Keratinocyte (primary cell): ENCODE measurements at regions not wholly inside any gene's neighbourhood (a gene's known extent, or its start where the extent isn't known, plus 50 kb on each side); places are given as distances from the start of the nearest gene placed in this dataset.

ENCODE experiments used
- DNase-seq: peaks from one replicate; pipeline ENCODE4 v3.0.0-alpha.2; 2011; ENCODE audit warnings: low read depth, missing footprints, low spot score
- FAIRE-seq: peaks from 2 replicates; lab custom pipeline; 2011; peaks lifted over from hg19 to GRCh38; lab: Jason Lieb, UNC
- H2AFZ ChIP-seq: 2 replicates; pipeline ENCODE4 v1.6.0; 2012; ENCODE audit warnings: low read length, control low read depth, inconsistent platforms; ENCODE audit not compliant: control insufficient read depth
- H3K27ac ChIP-seq: 2 replicates; pipeline ENCODE4 v1.5.1; 2011; ENCODE audit warnings: low read length; ENCODE audit not compliant: control insufficient read depth, insufficient read depth
- H3K27me3 ChIP-seq: 3 replicates; pipeline ENCODE4 v1.6.0; 2011; ENCODE audit warnings: low read length; ENCODE audit not compliant: control insufficient read depth, insufficient read depth; ENCODE audit errors: extremely low read depth
- H3K36me3 ChIP-seq, 2 experiments: 2 replicates in 1 of 2; 3 replicates in 1 of 2; pipeline ENCODE4 v1.5.1; 2011; ENCODE audit warnings: low read length in 2 of 2, mild to moderate bottlenecking in 1 of 2; ENCODE audit not compliant: control insufficient read depth in 2 of 2, insufficient read depth in 2 of 2; ENCODE audit errors: extremely low read depth in 1 of 2
- H3K4me1 ChIP-seq: 3 replicates; pipeline ENCODE4 v1.5.1; 2011; ENCODE audit warnings: low read length; ENCODE audit not compliant: control insufficient read depth, insufficient read depth; ENCODE audit errors: extremely low read depth
- H3K4me2 ChIP-seq: 3 replicates; pipeline ENCODE4 v1.6.0; 2011; ENCODE audit warnings: low read depth, low read length; ENCODE audit not compliant: control insufficient read depth, insufficient read depth; ENCODE audit errors: extremely low read depth
- H3K4me3 ChIP-seq, 3 experiments: fragments of 200-600 bp in 1 of 3; sonication (generic) in 1 of 3; 2 replicates in 2 of 3; 3 replicates in 1 of 3; pipeline ENCODE4 v1.5.1; 2011 to 2016; ENCODE audit warnings: low read length in 3 of 3, mild to moderate bottlenecking in 3 of 3, control low read depth in 2 of 3, inconsistent platforms in 1 of 3, low read depth in 1 of 3, mixed read lengths in 1 of 3, mixed run types in 1 of 3, moderate library complexity in 1 of 3; ENCODE audit not compliant: control insufficient read depth in 2 of 3, insufficient read depth in 2 of 3; ENCODE audit errors: extremely low read depth in 1 of 3
- H3K79me2 ChIP-seq: 2 replicates; pipeline ENCODE4 v1.6.0; 2012; ENCODE audit warnings: low read length; ENCODE audit not compliant: control insufficient read depth, insufficient read depth
- H3K9ac ChIP-seq: 3 replicates; pipeline ENCODE4 v1.6.0; 2011; ENCODE audit warnings: low read length; ENCODE audit not compliant: control insufficient read depth, insufficient read depth; ENCODE audit errors: extremely low read depth
- H3K9me1 ChIP-seq: 3 replicates; pipeline ENCODE4 v1.6.0; 2011; ENCODE audit warnings: low read length; ENCODE audit not compliant: control insufficient read depth, insufficient read depth; ENCODE audit errors: extremely low read depth
- H3K9me3 ChIP-seq: 2 replicates; pipeline ENCODE4 v1.5.1; 2012; ENCODE audit warnings: low read depth, low read length; ENCODE audit not compliant: control insufficient read depth
- H4K20me1 ChIP-seq: 3 replicates; pipeline ENCODE4 v1.6.0; 2011; ENCODE audit warnings: low read length; ENCODE audit not compliant: control insufficient read depth, insufficient read depth; ENCODE audit errors: extremely low read depth
- EZH2 ChIP-seq: IDR thresholded peaks from one replicate; pipeline ENCODE4 v1.6.1; 2012; ENCODE audit warnings: inconsistent platforms, mild to moderate bottlenecking, low read length, moderate library complexity
- dilution Hi-C: fragments of 300-500 bp; cut with MboI; formaldehyde crosslinking; loops from one replicate; pipeline ENCODE4 v1.7.0; 2020; ENCODE audit warnings: low sequenced_read_pairs; ENCODE audit not compliant: extremely low pct_ligation_motif_present
- TF ChIP-seq, protein P1 (sequence below), 3 experiments: IDR thresholded peaks in 1 of 3; conservative IDR thresholded peaks in 1 of 3; optimal IDR thresholded peaks in 1 of 3; 2 replicates in 2 of 3; 3 replicates in 1 of 3; pipeline versions ENCODE3 to v1.5.1; 2011; ENCODE audit warnings: low read length in 3 of 3, mild to moderate bottlenecking in 3 of 3, moderate library complexity in 2 of 3, control low read depth in 1 of 3, inconsistent platforms in 1 of 3; ENCODE audit not compliant: insufficient read depth in 2 of 3; ENCODE audit errors: extremely low read depth in 1 of 3

DNA sequence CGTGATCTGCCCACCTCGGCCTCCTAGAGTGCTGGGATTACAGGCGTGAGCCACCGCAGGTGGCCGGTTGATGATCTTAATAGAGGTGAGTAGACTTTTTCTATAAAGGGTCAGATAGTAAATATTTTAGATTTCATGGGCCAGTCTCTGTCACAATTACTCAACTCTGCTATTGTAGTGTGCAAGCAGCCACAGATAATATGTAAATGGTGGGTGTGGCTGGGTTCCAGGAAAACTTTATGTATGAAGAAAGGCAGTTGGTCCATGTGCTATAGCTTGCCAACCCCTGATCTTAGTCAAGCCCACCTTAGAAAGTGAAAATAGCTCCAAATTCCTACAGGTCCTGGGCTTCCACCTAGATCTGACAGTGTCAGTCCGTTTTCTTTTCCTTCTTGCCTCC, 94.9 kb upstream of the PMFBP1 start:
- DNase-seq = no peak
- Histone ChIP-seq H3K4me3 (no peak overlapping the region), H3K4me2 (no peak overlapping the region), H2AFZ (no peak overlapping the region), H3K27ac (no peak overlapping the region), H3K9me1 (no peaks in the 10 kb centered on the region), H3K4me1 (no peaks in the 10 kb centered on the region), H4K20me1 (no peaks in the 10 kb centered on the region), H3K36me3 (no peaks in the 10 kb centered on the region), H3K9ac (no peak overlapping the region), H3K79me2 (no peaks in the 10 kb centered on the region), H3K9me3 (no peaks in the 10 kb centered on the region), H3K27me3 (no peaks in the 10 kb centered on the region)
- dilution Hi-C loops = no loop called here
- FAIRE-seq = no peak
- TF ChIP-seq, protein P1, sequence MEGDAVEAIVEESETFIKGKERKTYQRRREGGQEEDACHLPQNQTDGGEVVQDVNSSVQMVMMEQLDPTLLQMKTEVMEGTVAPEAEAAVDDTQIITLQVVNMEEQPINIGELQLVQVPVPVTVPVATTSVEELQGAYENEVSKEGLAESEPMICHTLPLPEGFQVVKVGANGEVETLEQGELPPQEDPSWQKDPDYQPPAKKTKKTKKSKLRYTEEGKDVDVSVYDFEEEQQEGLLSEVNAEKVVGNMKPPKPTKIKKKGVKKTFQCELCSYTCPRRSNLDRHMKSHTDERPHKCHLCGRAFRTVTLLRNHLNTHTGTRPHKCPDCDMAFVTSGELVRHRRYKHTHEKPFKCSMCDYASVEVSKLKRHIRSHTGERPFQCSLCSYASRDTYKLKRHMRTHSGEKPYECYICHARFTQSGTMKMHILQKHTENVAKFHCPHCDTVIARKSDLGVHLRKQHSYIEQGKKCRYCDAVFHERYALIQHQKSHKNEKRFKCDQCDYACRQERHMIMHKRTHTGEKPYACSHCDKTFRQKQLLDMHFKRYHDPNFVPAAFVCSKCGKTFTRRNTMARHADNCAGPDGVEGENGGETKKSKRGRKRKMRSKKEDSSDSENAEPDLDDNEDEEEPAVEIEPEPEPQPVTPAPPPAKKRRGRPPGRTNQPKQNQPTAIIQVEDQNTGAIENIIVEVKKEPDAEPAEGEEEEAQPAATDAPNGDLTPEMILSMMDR (optimal IDR thresholded peaks at IDR 0.05 in 1 of 3, IDR thresholded peaks at IDR 0.05 in 1 of 3, conservative IDR thresholded peaks at IDR 0.05 in 1 of 3; ENCODE audit: extremely low read depth in 1 of 3, insufficient read depth in 2 of 3, low read length in 3 of 3) = no peak
- no peak for TF ChIP-seq EZH2

DNA sequence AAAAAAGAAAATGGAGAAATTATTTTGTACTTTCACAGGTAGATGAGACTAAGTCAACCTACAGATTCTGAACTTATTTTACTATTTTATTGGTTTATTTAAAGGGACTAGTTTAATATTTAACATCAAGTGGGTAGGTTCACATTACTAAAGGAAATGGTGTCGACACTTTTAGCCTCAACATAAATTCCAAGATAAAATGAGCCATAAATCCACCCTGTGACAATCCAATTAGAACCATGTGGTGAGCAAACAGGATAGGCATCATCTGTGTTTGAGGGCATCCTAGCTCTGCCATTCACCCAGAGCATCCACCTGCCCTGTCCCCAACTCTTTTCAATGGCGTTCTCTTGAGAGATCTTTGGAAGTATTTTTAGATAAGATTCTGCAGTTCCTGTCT, 92.8 kb upstream of the PMFBP1 start:
- dilution Hi-C loops = no loop called here
- Histone ChIP-seq H3K9me3 (no peaks in the 10 kb centered on the region), H3K36me3 (no peaks in the 10 kb centered on the region), H3K4me3 (no peak overlapping the region), H2AFZ (no peak overlapping the region), H3K4me2 (no peak overlapping the region), H3K9me1 (no peaks in the 10 kb centered on the region), H3K27ac (no peak overlapping the region), H3K79me2 (no peaks in the 10 kb centered on the region), H3K9ac (no peak overlapping the region), H3K4me1 (no peaks in the 10 kb centered on the region), H4K20me1 (no peaks in the 10 kb centered on the region), H3K27me3 (no peaks in the 10 kb centered on the region)
- no peak for TF ChIP-seq EZH2
- TF ChIP-seq, protein P1 (optimal IDR thresholded peaks at IDR 0.05 in 1 of 3, IDR thresholded peaks at IDR 0.05 in 1 of 3, conservative IDR thresholded peaks at IDR 0.05 in 1 of 3; ENCODE audit: extremely low read depth in 1 of 3, insufficient read depth in 2 of 3, low read length in 3 of 3) = no peak
- DNase-seq = no peak
- FAIRE-seq = no peak
